Right lobe of liver (tissue), 6 donors: ENCODE measurements at regions not wholly inside any gene's neighbourhood (a gene's known extent, or its start where the extent isn't known, plus 50 kb on each side); places are given as distances from the start of the nearest gene placed in this dataset.
"Not testable (repeated sequence)": the region's sequence is repeated elsewhere in the genome, so short reads cannot be mapped to it uniquely, and the experiment has no call there.

Experiments
- ATAC-seq, 4 donors: fragments of 200-7000 bp; cut with Tn5 transposase; one replicate each; pipeline ENCODE4 v1.9.1; 2020; ENCODE audit warnings: mild to moderate bottlenecking in 4 of 4, moderate library complexity in 4 of 4
- DNase-seq, 3 donors: peaks; one replicate each; pipeline ENCODE4 v3.0.0-alpha.2; 2020
- H3K27ac ChIP-seq, 3 donors: fragments of 200-600 bp; one replicate each; pipeline ENCODE4 v1.8.0; 2022
- H3K27me3 ChIP-seq, 2 donors: fragments of 200-600 bp; one replicate each; pipeline ENCODE4 v1.8.0; 2022
- H3K36me3 ChIP-seq, 4 donors: fragments of 200-600 bp; sonication (generic) in 1 of 4; one replicate each; pipeline versions ENCODE4 v1.5.1 to v1.8.0; 2017 to 2022; ENCODE audit warnings: control low read depth in 1 of 4
- H3K4me1 ChIP-seq, 4 donors: fragments of 200-600 bp; sonication (generic) in 1 of 4; one replicate each; pipeline versions ENCODE4 v1.5.1 to v1.8.0; 2017 to 2022; ENCODE audit warnings: control low read depth in 1 of 4
- H3K4me3 ChIP-seq, 3 donors: fragments of 200-600 bp; one replicate each; pipeline ENCODE4 v1.8.0; 2022
- H3K9me3 ChIP-seq, 4 donors: fragments of 200-600 bp; sonication (generic) in 1 of 4; one replicate each; pipeline versions ENCODE4 v1.5.1 to v1.8.0; 2017 to 2022; ENCODE audit warnings: control low read depth in 1 of 4
- POLR2A ChIP-seq: fragments of 450-650 bp; IDR thresholded peaks from one replicate; pipeline ENCODE4 v1.6.1; 2017; ENCODE audit warnings: antibody characterized with exemption, mild to moderate bottlenecking
- WGBS: methylation state at CpG from one replicate; pipeline ENCODE4 v1.1.6; 2018; ENCODE audit warnings: low coverage, low lambda C conversion rate; ENCODE audit not compliant: insufficient coverage; ENCODE audit errors: missing lambda C conversion rate; 5-methylcytosine and 5-hydroxymethylcytosine counted together
- intact Hi-C, 2 donors: fragments of 100-400 bp; cut with DNase I; formaldehyde crosslinking; loops; one replicate each; pipeline versions ENCODE4 v1.11.2 to v1.14.1; 2022
- TF ChIP-seq, protein P1 (sequence below), 4 donors: fragments of 200-600 bp in 3 of 4; fragments of 450-650 bp in 1 of 4; IDR thresholded peaks; one replicate each; pipeline versions ENCODE4 v1.5.1 to v1.8.0; 2016 to 2022; ENCODE audit warnings: antibody characterized with exemption in 4 of 4, mild to moderate bottlenecking in 2 of 4
- donor health status: DM: no; HTN: yes; CAD: no.
- donor health status: DM: no; HTN: no; CAD: no.
- donor health status: DM: no; HTN: no; CAD: no.
- donor health status: DM: no; HTN: yes; CAD: no.
- donor health status: DM: no; HTN: yes; CAD: no.

DNA sequence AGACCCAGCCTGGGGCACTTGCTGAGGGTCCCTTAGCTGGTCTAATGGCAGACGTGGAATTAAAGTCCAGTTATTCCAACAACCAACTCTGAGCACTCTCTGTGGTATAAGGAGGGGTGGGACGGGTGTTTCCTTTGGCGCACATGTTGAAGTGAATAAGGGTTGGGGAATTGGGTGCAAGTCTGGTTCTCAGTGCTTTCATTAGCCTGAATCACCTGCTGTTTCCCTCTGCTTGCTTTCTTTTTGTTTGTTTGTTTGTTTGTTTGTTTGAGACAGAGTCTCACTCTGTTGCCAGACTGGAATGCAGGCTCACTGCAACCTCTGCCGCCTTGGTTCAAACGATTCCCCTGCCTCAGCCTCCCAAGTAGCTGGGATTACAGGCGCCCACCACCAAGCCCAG is 110.1 kb downstream of the TNFAIP3 start:
- H3K4me3 ChIP-seq = no peak overlapping the region
- ATAC-seq = no peak
- DNase-seq = no peak
- no peaks in the 10 kb centered on the region for H3K9me3 ChIP-seq
- no peaks in the 10 kb centered on the region for H3K36me3 ChIP-seq
- no peaks in the 10 kb centered on the region for H3K27me3 ChIP-seq
- WGBS = 74% methylated on average over 6 of the region's 6 CpGs
- TF ChIP-seq POLR2A = no peak
- TF ChIP-seq, protein P1, sequence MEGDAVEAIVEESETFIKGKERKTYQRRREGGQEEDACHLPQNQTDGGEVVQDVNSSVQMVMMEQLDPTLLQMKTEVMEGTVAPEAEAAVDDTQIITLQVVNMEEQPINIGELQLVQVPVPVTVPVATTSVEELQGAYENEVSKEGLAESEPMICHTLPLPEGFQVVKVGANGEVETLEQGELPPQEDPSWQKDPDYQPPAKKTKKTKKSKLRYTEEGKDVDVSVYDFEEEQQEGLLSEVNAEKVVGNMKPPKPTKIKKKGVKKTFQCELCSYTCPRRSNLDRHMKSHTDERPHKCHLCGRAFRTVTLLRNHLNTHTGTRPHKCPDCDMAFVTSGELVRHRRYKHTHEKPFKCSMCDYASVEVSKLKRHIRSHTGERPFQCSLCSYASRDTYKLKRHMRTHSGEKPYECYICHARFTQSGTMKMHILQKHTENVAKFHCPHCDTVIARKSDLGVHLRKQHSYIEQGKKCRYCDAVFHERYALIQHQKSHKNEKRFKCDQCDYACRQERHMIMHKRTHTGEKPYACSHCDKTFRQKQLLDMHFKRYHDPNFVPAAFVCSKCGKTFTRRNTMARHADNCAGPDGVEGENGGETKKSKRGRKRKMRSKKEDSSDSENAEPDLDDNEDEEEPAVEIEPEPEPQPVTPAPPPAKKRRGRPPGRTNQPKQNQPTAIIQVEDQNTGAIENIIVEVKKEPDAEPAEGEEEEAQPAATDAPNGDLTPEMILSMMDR (IDR thresholded peaks at IDR 0.05) = no peak
- H3K4me1 ChIP-seq = no peaks in the 10 kb centered on the region
- no peak overlapping the region for H3K27ac ChIP-seq
- intact Hi-C loops = no loop called here

DNA sequence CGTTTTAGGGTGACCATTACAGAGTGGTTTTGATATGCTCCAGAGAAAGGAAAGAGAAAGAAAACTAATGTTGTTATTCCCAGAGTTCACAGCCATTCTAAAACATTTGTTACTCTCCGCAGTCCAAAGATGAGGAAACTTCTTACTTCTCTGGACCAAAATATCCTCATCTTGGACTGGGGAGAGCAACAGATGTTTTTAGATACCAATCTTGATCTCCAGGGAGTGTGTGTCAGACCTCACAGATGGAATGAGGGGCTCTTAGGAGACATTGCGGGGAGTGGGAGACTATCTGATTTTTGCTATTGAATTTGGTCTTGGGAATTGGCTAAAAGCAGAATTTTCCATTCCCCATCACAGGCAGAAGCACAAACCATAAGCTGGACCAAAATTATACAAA is 110.8 kb downstream of the TNFAIP3 start:
- intact Hi-C loops = no loop called here
- Histone ChIP-seq H3K27me3 (no peaks in the 10 kb centered on the region), H3K36me3 (no peaks in the 10 kb centered on the region), H3K27ac (no peak overlapping the region), H3K4me1 (no peaks in the 10 kb centered on the region), H3K9me3 (no peaks in the 10 kb centered on the region), H3K4me3 (no peak overlapping the region)
- TF ChIP-seq, protein P1 (IDR thresholded peaks at IDR 0.05) = no peak
- no peak for TF ChIP-seq POLR2A
- DNase-seq = no peak
- no peak for ATAC-seq
- 62% methylated on average over 3 of the region's 3 CpGs for WGBS

DNA sequence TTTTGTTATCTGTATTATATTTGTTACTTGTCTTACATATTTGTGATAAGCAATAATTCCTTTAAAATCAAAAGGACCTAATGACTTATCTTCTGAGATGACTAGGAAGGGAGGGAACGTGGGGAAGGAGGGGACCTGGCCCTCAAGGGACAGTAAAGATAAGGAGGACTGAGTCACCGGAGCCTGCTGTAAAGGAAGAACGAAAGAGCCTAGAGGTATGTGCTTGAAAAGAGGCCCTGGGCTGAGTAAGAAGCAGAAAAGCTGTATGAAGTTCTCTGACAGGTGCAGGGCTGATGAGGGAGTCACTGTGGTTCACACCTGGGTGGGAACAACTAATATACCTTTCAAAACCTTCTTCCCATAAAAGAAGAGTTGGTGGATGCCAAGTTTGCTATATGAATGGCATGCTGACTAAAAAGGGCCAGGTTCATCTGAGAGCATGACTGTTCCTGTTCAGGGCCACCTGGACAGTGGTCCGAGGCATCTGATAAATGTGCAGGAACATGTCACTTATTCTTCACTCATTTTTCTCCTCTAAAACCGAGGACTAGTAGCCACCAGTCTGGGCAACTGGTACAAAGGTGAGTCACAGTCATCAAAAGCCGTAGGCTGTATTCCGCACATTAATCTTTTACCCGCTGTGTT is 111.3 kb downstream of the TNFAIP3 start:
- no peak overlapping the region for H3K27ac ChIP-seq
- no peaks in the 10 kb centered on the region for H3K9me3 ChIP-seq
- H3K36me3 ChIP-seq = no peaks in the 10 kb centered on the region
- TF ChIP-seq, protein P1 (IDR thresholded peaks at IDR 0.05) = no peak
- no peak for TF ChIP-seq POLR2A
- DNase-seq = no peak
- 52% methylated on average over 5 of the region's 8 CpGs for WGBS
- no peaks in the 10 kb centered on the region for H3K27me3 ChIP-seq
- ATAC-seq = no peak
- intact Hi-C loops = no loop called here
- H3K4me3 ChIP-seq = no peak overlapping the region
- no peaks in the 10 kb centered on the region for H3K4me1 ChIP-seq

DNA sequence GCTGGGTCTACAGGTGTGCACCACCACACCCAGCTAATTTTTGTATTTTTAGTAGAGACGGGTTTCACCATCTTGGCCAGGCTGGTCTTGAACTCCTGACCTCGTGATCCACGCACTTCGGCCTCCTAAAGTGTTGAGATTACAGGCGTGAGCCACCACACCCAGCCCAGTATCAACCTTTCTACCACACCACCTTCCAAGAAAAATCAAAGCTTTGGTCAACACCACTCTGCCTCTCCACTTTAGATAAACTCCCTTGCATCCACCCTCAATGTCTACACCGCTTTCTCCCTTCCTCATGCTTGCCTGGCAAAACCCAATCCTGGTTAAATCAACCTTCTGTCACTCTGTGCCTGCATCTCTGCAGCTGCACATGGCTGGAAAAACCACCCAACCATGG is 112.2 kb downstream of the TNFAIP3 start:
- DNase-seq, H3K4me1 ChIP-seq, H3K27ac ChIP-seq, ATAC-seq, H3K4me3 ChIP-seq, intact Hi-C loops, H3K9me3 ChIP-seq, H3K27me3 ChIP-seq, H3K36me3 ChIP-seq: not testable (repeated sequence)
- WGBS = 71% methylated on average over 5 of the region's 6 CpGs

DNA sequence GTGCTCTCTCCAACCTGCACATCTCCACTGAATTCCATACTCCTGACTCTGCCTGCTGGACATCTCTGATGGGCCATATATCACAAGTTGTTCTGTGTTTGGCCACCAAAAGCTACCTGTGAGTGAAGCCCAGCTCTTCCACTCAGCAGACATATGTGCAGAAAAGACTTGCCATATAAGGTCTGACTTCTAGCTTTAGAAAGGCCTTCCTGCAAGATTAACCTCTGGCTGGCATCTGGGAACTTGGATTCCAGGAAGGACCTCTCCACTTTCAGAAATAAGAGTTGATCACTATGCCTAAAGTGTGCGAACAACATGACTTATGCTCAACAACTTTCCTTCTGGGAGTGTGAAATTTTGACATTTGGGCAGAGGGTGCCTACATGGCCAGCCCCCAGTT is 113.7 kb downstream of the TNFAIP3 start:
- ATAC-seq = no peak
- Histone ChIP-seq H3K4me3 (no peak overlapping the region), H3K9me3 (no peaks in the 10 kb centered on the region), H3K27me3 (no peaks in the 10 kb centered on the region), H3K27ac (no peak overlapping the region), H3K4me1 (no peaks in the 10 kb centered on the region), H3K36me3 (no peaks in the 10 kb centered on the region)
- WGBS = no CpG with 5 or more reads among the region's 1 CpG
- intact Hi-C loops = no loop called here
- TF ChIP-seq, protein P1 (IDR thresholded peaks at IDR 0.05) = no peak
- no peak for TF ChIP-seq POLR2A
- DNase-seq = no peak
